Stimulated activated CD8-positive, alpha-beta memory T cell treated with anti-CD3 and anti-CD28 coated beads, Interleukin-4, amount 100 ng/mL, for 4 hours (primary cell): ENCODE measurements at regions not wholly inside any gene's neighbourhood (a gene's known extent, or its start where the extent isn't known, plus 50 kb on each side); places are given as distances from the start of the nearest gene placed in this dataset.

Experiments
- DNase-seq, 2 donors: peaks; one replicate each; pipeline ENCODE4 v3.0.0-alpha.2; 2020; ENCODE audit warnings: low read depth in 2 of 2, low spot score in 1 of 2

DNA sequence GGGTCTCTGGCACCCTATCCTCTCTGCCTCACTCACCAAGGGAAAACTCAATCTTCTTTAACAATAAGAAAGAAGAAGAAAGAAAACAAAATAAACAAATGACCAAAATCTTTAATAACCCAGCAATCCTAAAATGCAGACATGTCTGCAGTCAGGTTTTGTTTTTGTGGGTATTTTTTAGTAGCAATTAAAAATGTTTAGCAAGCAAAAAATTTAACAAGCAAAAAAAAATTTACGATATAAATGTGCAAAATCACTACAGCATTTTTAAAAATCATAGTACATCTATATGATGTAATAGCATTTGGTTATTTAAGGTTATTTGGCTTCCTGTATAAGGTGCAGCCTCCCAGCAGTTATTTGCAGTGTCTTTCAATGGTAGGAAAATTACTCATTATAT, 151.3 kb upstream of the MAP3K1 start:
- DNase-seq: no peak

DNA sequence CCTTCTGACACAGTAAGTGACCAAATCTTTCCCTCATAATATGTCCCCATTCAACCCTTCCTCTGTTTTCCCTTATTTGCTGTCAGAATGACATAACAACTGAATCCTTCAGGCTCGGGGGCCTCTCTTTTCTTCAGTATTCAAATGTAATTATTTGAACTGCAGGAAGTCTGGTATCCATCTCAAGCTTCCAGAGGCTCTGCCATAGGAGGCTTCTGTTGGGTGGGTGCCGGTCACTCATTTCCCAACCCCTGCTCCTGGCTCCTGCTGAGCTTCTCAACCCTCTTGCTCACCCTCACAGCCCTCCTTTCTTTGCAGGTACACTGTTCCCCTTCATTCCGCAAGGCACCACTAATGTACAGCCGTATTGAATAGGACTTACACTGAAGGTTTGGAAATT, 151.8 kb upstream of the MAP3K1 start:
- no peak for DNase-seq

DNA sequence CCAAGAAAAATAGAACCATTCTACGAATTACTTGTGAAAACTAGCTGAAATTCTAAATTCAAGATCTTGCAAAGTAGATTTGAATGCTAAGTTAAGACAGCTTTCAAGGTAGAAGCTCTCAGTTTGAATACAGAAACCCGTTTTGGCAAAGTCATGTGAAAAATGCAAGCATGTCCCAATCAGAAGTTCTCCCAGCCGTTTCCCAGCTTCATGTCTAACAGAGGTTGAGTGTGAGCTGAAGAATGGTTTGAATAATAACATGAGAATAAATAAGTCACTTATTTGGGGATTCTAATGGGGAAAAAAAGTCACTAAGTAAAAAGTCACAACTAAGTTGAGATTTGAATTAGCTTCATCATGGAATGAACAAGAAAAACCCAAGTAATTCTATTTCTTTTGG, 152.5 kb upstream of the MAP3K1 start:
- no peak for DNase-seq

DNA sequence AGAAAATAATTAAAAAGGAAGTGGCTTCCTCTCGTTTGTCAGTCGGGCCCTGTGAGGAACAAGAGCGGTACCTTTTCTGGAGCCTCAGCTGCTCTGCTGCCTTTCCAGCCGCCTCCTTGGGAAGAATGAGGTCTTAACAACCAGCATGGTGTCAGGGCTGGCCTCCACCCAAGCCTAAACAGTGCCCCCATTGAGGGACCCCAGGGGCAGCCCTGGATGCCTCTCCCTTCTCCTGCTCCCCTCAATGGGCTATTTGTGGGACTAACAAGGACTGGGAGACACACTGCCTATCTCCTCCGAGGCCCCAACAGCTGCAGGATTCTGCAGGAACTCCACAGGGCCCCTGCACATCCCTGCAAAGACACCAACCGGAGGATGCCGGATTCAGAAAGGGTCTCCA, 155.4 kb upstream of the MAP3K1 start:
- DNase-seq: no peak

DNA sequence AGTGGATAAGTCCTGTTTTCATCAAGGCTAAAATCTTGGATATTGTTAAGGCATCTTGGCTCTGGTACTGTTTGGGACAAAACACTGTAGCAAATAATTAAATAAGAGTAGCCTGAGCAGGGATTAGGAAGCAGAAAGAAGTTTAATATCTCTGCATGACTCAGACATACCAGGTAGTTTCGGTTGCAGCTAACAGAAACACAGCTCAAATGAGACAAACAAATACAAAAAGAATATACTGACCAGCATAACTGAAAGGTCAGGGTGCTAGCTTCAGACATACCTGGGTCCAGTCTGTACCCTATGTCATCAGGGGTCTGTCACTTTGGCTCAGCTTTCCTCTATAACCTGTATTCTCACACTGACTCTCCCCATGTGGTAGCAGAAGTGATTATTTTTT, 156.4 kb upstream of the MAP3K1 start:
- DNase-seq: no peak

DNA sequence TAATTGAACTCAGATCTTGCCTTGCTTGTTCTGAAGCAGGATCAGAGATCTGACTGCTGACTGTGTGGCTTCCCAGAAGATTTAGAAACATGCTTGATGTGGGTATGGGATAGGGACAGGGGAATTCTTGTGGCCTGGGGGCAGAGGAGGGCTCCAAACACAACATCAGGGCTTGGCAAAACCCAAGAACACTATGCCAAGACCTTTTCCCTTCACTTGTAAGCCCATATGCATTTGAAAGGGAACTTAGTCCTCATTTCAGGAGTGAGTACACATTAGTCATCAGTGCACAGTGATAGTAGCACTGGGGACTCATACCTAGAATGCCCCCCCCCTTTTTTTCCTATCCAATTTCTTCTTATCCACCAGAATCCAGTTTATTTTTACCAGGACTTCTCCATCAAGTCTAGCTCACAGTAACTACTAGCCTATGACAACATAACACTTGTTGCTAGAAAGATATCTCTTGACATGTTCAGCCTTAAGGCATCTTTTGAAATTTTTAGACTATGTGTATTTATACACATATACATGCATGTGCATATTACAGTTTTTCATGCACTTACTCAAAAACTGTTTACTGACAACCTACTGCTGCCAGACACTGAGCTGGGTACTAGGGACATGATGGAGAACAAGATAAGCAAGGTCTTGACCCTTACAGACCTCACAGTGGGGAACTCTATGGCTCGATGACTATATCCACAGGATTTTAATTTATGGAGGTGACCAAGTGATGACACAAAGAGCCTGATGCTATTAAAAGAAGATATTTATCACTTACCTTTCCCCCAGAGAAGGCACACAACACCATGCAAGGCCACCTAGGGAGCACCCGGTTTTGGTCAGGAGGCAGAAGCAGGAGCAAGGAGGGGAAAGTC, 158.3 kb upstream of the MAP3K1 start:
- DNase-seq: no peak

DNA sequence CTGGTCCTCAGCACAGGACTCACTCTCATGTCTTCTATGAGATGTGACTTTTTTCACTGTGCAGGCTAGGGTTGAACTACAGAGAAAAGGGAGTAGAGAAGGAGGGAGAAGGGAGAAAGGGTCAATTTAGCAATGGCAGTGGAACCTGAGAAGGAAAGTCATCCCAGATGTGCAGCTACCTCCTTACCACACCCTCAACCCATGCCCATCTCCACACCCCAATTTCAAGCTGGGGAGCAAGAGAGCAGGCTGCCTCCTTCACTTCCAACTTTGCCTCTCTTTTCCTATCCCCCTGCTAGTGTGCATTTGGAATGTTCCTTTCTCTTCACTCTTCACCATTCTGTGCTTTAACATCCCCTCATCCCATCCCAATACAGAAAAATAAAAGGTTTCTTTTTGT, 163.5 kb upstream of the MAP3K1 start:
- DNase-seq: no peak

DNA sequence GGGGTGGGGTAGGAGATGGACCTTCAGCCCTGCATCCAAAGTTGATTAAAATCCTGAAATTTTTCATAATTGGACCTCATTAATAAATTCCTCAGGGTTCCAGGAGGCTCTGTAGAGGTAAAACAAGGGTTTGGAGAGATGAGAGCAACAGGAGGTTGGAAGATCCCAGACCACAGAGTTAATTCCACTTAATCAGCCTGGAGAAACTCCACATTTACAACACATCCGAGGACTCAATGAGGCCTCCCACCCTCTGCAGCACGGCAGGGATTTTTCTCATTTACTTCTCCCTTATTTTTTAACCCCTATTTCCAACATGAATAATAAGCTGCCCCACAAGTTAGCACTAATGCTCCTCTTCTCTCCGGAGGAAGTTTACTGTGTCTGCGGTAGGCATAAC, 165.0 kb upstream of the MAP3K1 start:
- DNase-seq: no peak

DNA sequence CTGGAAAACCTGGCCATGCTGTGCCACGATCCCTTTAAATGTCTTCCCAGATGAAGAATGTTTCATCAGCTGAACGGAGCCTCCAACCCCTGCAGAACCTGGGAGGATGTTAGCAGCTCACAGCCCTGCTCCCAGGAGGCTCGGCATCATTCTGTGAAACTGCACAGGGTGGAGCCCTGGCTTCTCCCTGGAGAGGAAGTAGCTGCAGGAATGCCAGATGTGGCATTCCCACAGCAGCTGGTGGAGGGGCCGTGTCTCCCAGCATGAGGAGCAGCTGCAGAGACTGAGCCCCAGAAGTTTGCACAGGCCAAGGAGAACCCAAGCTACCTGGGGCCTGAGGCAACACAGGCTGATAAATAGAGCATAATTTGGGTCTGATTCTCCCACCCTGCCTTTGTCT, 165.8 kb upstream of the MAP3K1 start:
- DNase-seq: no peak

DNA sequence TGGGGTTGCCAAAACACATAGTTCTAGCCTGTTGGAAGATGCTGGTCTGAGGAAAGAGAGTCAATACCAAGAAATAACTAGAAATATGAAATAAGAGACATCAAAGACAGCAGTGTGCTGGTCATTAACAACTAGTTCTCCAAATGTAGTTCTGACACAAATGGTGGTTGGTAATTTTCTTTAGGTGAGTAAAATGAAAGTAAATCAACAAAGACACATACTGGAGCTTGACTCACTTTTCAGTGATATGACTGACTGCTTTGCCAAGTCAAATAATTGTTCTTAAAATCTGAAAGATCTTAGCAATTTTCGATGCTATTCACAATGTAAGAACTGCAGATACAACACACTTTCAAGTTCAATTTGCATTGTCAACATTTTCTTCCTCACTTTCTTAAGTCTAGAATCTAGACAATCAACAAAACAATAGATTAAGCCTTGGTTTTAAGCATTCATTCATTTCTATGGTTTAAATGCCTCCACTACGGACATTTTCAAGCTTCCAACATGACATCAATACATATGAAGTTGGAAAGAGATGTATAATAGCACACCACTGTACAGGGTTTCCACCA, 166.8 kb upstream of the MAP3K1 start:
- no peak for DNase-seq

DNA sequence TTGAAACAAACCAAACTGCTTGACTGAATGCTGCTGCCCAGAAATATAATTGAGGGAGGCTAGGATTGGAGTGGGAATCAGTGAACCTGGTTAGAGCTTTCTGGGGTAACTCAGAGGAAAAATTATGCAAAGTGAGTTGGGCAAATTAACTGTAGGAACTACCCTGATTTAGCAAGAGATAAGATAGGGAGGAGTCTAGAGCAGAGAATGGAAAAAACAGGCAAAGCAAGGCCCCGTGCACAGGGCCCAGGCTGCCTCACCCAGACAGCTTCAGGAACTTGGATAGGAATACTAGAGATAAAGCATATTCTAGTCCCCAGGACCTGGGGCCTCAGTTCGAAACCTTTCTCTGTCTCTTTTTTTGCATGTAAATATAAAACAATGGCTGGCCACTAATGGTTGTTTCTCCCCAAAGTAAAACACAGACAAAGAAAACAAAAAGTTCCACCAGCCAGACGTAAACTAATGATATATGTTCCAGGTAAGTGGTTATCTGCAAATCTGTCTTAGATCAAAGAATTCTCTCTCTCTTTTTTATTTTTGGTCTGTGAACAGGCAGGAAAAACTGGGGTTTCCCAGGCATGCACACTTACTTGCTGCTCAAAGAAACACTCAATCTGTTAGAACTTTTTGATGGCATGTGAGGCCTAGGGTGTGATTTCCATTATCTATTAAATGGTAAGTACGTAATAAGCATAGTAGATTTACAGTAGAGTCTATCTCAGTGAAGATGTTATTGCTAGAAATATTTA, 168.1 kb upstream of the MAP3K1 start:
- DNase-seq: no peak

DNA sequence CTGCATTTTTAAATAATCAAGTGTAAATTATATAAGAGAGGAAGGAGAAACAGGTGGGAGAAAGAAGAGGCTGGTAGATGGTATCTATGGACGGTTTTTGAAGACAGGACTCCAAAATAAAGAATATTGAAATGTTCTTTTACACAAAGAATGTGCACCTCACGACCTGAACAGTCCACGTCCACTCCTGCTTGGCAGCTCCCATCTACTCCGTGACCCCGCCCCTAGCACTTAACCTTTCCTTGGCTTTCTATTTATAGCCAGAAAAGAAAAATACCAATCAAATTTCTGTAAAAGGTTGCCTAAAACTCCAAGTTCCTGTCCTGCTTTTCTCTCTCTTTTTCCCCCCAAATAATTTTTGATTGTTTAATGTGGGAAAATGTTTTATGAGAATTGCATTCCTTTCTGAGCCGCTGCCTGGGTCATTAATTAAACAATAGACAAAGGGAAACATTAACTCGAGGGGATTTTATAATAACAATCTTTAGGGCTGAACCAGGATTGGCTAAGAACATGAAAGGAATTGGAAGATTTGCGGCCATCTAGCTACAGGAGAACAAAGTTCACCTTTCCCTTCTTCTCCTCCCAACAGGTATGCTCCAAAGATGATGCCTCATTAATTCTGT, 173.6 kb upstream of the MAP3K1 start:
- no peak for DNase-seq

DNA sequence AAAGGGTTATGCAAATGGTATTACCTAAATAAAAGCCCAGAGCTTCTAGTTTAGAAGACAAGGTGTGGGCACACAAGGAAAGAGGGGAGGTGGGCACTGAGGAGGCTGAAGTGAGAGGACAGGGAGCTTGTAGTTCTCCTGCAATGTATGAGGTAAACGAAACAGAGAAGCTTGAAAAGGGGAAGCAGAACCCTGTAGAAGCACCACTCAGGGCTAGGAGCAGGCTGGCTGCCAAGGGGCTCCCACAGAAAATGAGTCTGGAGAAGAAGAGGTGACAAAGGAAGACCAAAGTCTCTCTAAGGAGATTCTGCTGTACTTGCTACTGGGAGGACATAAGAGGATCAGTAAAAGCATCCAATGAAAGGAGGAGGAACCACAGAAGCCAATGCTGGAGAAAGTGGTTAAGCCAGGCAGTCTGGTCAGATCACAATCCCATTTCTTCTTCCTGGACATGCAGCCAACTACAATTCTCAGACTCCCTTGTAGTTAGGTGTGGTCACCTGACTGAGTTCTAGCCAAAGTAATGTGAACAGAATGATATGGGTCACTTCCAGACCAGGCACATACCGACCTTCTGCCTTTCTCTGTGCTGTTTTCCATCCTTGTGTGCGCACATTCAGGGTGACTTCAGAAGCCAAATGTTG, 174.5 kb upstream of the MAP3K1 start:
- DNase-seq: no peak

DNA sequence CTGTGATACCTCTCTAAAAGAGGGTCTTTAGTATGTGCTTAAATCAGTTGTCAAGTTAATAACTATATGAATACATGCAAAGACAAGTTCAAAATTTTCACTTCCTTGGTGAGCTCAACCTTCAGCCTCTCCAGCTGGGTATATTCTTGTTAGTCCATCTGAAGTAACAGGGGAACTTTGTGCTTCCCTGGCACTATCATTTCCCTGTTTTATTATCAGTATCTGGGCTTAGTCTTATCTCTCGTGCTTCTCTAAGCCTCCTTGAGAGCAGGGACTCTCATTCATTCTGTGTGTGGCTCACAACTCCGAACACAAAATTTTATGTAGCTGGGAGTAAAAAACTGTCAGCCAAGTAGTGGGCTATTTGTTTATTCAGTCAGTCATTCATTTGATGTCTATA, 175.9 kb upstream of the MAP3K1 start:
- no peak for DNase-seq

DNA sequence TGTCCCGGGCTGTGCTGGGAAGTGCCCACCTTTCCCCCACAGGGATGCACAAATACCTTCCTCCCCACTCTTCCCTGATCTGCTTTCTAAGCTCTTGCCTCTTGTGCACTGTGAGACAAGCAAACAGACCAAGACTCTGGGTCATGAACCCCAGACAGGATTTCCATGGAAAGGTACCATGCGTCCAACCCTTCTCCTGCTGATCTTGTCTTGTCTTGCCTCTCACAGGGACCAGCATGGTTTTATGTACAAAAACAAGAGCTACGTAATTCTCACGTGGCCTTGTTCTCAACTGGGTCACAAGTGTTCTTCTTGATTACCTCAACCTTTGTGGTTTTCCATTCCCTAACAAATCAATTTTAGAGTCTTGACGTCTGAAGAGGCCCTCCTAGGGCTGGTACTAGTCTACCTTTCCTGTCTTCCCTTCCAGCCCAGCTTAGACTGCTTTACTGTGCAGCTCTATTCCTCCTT, 176.5 kb upstream of the MAP3K1 start:
- no peak for DNase-seq

DNA sequence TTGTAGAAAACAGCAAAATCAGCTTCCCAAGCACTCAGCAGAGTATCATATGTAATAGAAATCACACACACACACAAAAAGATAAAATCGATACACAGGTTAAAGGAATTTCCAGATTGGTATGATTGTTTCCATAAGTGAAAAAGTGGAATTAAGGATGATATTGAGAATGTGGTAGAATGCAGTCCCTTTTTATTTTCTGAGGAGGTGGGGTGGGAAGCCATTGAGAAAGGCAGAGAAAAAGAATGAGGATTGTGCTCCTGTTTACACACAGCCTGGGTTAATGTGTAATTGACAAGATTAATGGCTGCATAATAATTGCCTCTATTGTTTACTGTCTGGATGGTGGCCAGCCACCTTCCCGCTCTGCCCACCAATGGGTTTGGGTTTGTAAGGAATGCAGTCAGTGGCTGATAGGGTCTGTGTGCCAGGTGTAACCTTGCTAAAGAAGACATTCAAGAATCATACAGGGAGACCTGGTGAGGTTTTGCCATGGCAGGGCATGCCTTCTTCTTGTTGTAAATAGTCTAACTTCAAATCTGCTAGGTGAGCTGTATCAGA, 177.2 kb upstream of the MAP3K1 start:
- DNase-seq: no peak

DNA sequence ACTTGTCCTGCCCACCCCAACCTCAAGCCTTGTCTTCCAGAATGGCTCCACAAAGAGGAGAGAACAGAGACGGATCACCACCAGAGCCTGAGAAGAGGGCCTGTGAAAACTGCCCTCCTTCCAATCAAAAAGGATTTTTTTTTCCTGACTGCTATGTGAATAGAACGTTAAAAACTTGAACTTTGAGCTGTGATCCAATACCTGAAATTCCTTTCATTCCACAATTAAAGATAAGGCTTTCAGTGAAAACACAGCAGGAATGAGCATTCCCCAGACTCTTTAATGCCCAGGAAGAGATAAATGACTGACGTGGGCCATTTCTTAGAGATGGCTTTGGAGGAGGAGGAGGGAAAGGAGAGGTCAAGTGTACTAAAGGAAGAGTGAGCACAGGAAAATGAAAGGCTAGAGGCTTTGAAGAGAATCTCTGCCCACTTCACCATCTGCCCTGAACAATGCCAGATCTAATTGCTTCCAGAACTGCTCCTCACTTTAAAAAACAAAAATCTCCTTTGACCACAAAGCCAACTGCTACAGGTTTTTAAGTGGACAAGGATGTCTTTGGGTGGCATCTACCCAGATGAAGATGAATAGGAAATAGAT, 177.9 kb upstream of the MAP3K1 start:
- no peak for DNase-seq

DNA sequence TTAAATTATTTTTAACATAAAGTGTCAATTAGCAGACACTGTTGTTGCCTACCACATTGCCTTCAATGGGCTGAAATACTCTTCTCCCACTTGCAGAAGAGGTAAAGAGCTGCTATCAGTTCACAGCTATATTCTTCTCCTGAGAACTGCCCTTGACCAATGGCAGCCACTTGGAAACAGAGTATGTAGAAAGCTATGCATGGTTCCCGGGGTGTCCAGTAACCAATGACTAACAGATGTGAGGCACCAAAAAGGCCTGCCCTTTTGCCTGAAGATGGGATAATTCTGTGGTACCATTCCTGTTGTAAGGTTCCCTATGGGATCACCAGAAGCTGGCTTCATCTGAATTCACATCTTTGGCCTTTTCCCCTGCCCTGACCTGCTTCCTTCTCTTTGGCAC, 181.4 kb upstream of the MAP3K1 start:
- no peak for DNase-seq

DNA sequence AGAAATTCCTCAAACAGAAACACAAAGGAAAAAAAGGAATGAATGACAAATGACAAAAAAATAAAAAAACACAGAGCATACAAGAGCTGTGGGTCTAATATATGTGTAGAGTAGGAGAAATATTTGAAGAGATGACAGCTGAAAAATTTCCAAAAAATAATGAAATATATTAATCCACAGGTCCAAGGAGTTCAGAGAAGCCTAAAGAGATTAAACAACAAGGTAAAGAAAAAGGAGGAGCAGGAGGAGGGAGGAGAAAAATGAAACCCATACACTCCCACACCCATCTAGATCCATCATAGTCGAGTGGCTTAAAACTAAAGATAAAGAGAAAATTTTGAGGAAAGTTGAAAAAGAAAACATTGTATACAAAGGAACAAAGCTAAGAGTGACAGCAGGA, 182.4 kb upstream of the MAP3K1 start:
- DNase-seq: no peak

DNA sequence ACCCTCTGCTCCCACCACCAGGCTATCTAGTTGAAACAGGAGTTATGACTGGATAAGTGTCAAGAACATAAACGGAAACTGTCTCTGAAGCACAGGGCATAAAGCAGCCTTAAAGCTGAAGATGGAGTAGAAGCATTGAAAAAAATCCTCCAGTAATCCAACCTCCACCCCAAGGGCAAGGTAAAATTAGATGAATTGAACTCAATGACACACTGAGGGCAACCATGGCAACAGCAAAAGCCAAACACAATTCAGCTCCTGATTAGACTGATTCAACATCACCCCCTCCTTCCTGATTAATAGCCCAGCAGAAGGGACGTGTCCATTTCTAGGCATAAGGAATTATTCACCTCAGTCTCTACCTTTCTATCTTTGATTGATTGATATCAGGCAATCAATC, 183.2 kb upstream of the MAP3K1 start:
- DNase-seq: no peak

DNA sequence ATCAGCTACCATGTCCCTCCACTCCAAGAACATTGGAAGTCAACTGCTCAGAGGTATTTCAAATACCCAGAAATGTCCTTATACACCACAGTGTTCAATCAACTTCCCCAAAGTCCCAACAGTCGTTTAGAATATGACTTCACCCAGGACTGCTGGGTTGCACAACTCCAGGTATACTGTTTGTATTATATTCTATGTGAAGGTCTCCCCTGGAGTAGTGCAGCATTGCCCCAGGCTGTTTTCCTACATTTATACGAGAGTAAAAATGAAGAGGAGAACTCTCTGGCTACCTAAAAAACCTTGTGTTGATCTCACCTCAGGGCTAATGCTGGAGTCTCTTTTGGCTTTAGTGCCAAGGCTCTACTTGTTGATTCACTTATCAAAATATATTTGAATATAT, 183.6 kb upstream of the MAP3K1 start:
- no peak for DNase-seq
